Natural killer cell treated with Interleukin-12 subunit alpha and Interleukin-12 subunit beta and Interleukin-15 and Interleukin-18, amount 100 ng/mL, for 72 hours (primary cell): ENCODE measurements at regions not wholly inside any gene's neighbourhood (a gene's known extent, or its start where the extent isn't known, plus 50 kb on each side); places are given as distances from the start of the nearest gene placed in this dataset.

Source experiments
- ATAC-seq, 2 donors: fragments of 150-1000 bp; cut with Tn5 transposase in 1 of 2; sonication (Bioruptor Pico), chemical (Tn5 transposase) in 1 of 2; 2 replicates each; pipeline ENCODE4 v1.10.0; 2021
- DNase-seq: peaks from one replicate; pipeline ENCODE4 v3.0.0; 2022; ENCODE audit warnings: low spot score
- H3K27ac Mint-ChIP-seq, 2 donors: 1 replicate in 1 of 2; 2 replicates in 1 of 2; pipeline ENCODE4 v1.8.0; 2022; ENCODE audit warnings: mixed read lengths in 2 of 2, mild to moderate bottlenecking in 1 of 2, moderate library complexity in 1 of 2
- H3K27me3 Mint-ChIP-seq, 2 donors: 1 replicate in 1 of 2; 2 replicates in 1 of 2; pipeline ENCODE4 v1.8.0; 2022; ENCODE audit warnings: mixed read lengths in 2 of 2
- H3K36me3 Mint-ChIP-seq: one replicate; pipeline ENCODE4 v1.8.0; 2022; ENCODE audit warnings: mixed read lengths
- H3K4me1 Mint-ChIP-seq, 2 donors: 1 replicate in 1 of 2; 2 replicates in 1 of 2; pipeline ENCODE4 v1.8.0; 2022; ENCODE audit warnings: low read depth in 2 of 2, mixed read lengths in 2 of 2, mild to moderate bottlenecking in 1 of 2
- H3K4me3 Mint-ChIP-seq: one replicate; pipeline ENCODE4 v1.8.0; 2022; ENCODE audit warnings: mixed read lengths
- H3K9me3 Mint-ChIP-seq: 2 replicates; pipeline ENCODE4 v1.8.0; 2022; ENCODE audit warnings: mixed read lengths

- Mint-ChIP-seq H3K4me3 (no peak overlapping the region), H3K4me1 (no peaks in the 10 kb centered on the region), H3K27ac (no peak overlapping the region), H3K36me3 (peaks cover 7% of the 10 kb centered on the region), H3K9me3 (peaks cover 14% of the 10 kb centered on the region), H3K27me3 (no peaks in the 10 kb centered on the region)
- no peak for DNase-seq
- no peak for ATAC-seq
Observed at GRCh38 chr2:82507657-82508056, 1951.4 kb downstream of the SUCLG1 start.

- Mint-ChIP-seq H3K4me1 (no peaks in the 10 kb centered on the region), H3K27ac (no peak overlapping the region), H3K36me3 (peaks cover 12% of the 10 kb centered on the region), H3K27me3 (no peaks in the 10 kb centered on the region), H3K9me3 (peaks cover 25% of the 10 kb centered on the region), H3K4me3 (no peak overlapping the region)
- DNase-seq (no peak), ATAC-seq (no peak)
Observed at GRCh38 chr2:82501217-82501616, 1957.9 kb downstream of the SUCLG1 start.

GRCh38 chr2:82498777-82499443 lies 1960.2 kb downstream of the SUCLG1 start:
- H3K36me3 Mint-ChIP-seq, result peaks cover 12% of the 10 kb centered on the region
- no peak overlapping the region for H3K27ac Mint-ChIP-seq
- H3K27me3 Mint-ChIP-seq, result no peaks in the 10 kb centered on the region
- no peaks in the 10 kb centered on the region for H3K4me1 Mint-ChIP-seq
- ATAC-seq, result no peak
- no peak for DNase-seq
- no peak overlapping the region for H3K4me3 Mint-ChIP-seq
- peaks cover 21% of the 10 kb centered on the region for H3K9me3 Mint-ChIP-seq

GRCh38 chr2:82494739-82495138 lies 1964.3 kb downstream of the SUCLG1 start:
- DNase-seq (no peak), ATAC-seq (no peak)
- Mint-ChIP-seq H3K27me3 (no peaks in the 10 kb centered on the region), H3K36me3 (no peaks in the 10 kb centered on the region), H3K27ac (no peak overlapping the region), H3K4me1 (no peaks in the 10 kb centered on the region), H3K4me3 (no peak overlapping the region), H3K9me3 (peaks cover 20% of the 10 kb centered on the region)

- Mint-ChIP-seq H3K27ac (no peak overlapping the region), H3K27me3 (no peaks in the 10 kb centered on the region), H3K36me3 (no peaks in the 10 kb centered on the region), H3K9me3 (peaks cover 13% of the 10 kb centered on the region), H3K4me3 (no peak overlapping the region), H3K4me1 (no peaks in the 10 kb centered on the region)
- ATAC-seq (no peak), DNase-seq (no peak)
Observed at GRCh38 chr2:82491591-82491990, 1967.5 kb downstream of the SUCLG1 start.

GRCh38 chr2:82487354-82487753 lies 1971.7 kb downstream of the SUCLG1 start:
- H3K36me3 Mint-ChIP-seq, result no peaks in the 10 kb centered on the region
- no peaks in the 10 kb centered on the region for H3K27me3 Mint-ChIP-seq
- peaks cover 8% of the 10 kb centered on the region for H3K9me3 Mint-ChIP-seq
- no peak for DNase-seq
- no peaks in the 10 kb centered on the region for H3K4me1 Mint-ChIP-seq
- H3K27ac Mint-ChIP-seq, result no peak overlapping the region
- ATAC-seq, result no peak
- no peak overlapping the region for H3K4me3 Mint-ChIP-seq

- no peak for ATAC-seq
- no peak overlapping the region for H3K4me3 Mint-ChIP-seq
Observed at GRCh38 chr2:82485701-82486100, 1973.4 kb downstream of the SUCLG1 start.

GRCh38 chr2:82481207-82481606 lies 1977.9 kb downstream of the SUCLG1 start:
- H3K9me3 Mint-ChIP-seq, result peaks cover 13% of the 10 kb centered on the region
- ATAC-seq (no peak), DNase-seq (no peak)
- no peaks in the 10 kb centered on the region for H3K36me3 Mint-ChIP-seq
- no peak overlapping the region for H3K4me3 Mint-ChIP-seq
- H3K4me1 Mint-ChIP-seq, result no peaks in the 10 kb centered on the region
- no peak overlapping the region for H3K27ac Mint-ChIP-seq
- H3K27me3 Mint-ChIP-seq, result no peaks in the 10 kb centered on the region

More at GRCh38 chr2:82485701-82486100, 1973.4 kb downstream of the SUCLG1 start:
- Mint-ChIP-seq H3K27me3 (no peaks in the 10 kb centered on the region), H3K36me3 (no peaks in the 10 kb centered on the region), H3K4me1 (no peaks in the 10 kb centered on the region), H3K9me3 (peaks cover 8% of the 10 kb centered on the region), H3K27ac (no peak overlapping the region)
- no peak for DNase-seq

- no peaks in the 10 kb centered on the region for H3K27me3 Mint-ChIP-seq
- ATAC-seq (no peak), DNase-seq (no peak)
- H3K4me1 Mint-ChIP-seq, result no peaks in the 10 kb centered on the region
- no peak overlapping the region for H3K27ac Mint-ChIP-seq
- H3K9me3 Mint-ChIP-seq, result peaks cover 13% of the 10 kb centered on the region
- H3K4me3 Mint-ChIP-seq, result no peak overlapping the region
- H3K36me3 Mint-ChIP-seq, result no peaks in the 10 kb centered on the region
Observed at GRCh38 chr2:82478641-82479040, 1980.4 kb downstream of the SUCLG1 start.

- no peaks in the 10 kb centered on the region for H3K27me3 Mint-ChIP-seq
- DNase-seq (no peak), ATAC-seq (no peak)
- H3K4me3 Mint-ChIP-seq, result no peak overlapping the region
- H3K4me1 Mint-ChIP-seq, result no peaks in the 10 kb centered on the region
- H3K27ac Mint-ChIP-seq, result no peak overlapping the region
- peaks cover 8% of the 10 kb centered on the region for H3K9me3 Mint-ChIP-seq
- H3K36me3 Mint-ChIP-seq, result no peaks in the 10 kb centered on the region
Observed at GRCh38 chr2:82476094-82476493, 1983.0 kb downstream of the SUCLG1 start.

- peaks cover 4% of the 10 kb centered on the region for H3K36me3 Mint-ChIP-seq
- no peak for ATAC-seq
- H3K9me3 Mint-ChIP-seq, result peaks cover 14% of the 10 kb centered on the region
- no peak overlapping the region for H3K4me3 Mint-ChIP-seq
- no peak overlapping the region for H3K27ac Mint-ChIP-seq
- no peaks in the 10 kb centered on the region for H3K27me3 Mint-ChIP-seq
- DNase-seq, result no peak
- H3K4me1 Mint-ChIP-seq, result no peaks in the 10 kb centered on the region
Observed at GRCh38 chr2:82428251-82428650, 2030.8 kb downstream of the SUCLG1 start.

GRCh38 chr2:82412021-82412420 lies 2047.1 kb downstream of the SUCLG1 start:
- no peak overlapping the region for H3K4me3 Mint-ChIP-seq
- H3K27me3 Mint-ChIP-seq, result no peaks in the 10 kb centered on the region
- H3K36me3 Mint-ChIP-seq, result no peaks in the 10 kb centered on the region
- no peak overlapping the region for H3K27ac Mint-ChIP-seq
- H3K4me1 Mint-ChIP-seq, result no peaks in the 10 kb centered on the region
- DNase-seq (no peak), ATAC-seq (no peak)
- peaks cover 9% of the 10 kb centered on the region for H3K9me3 Mint-ChIP-seq

GRCh38 chr2:82411071-82411470 lies 2048.0 kb downstream of the SUCLG1 start:
- ATAC-seq, result no peak
- DNase-seq, result no peak
- Mint-ChIP-seq H3K27ac (no peak overlapping the region), H3K4me1 (no peaks in the 10 kb centered on the region), H3K27me3 (no peaks in the 10 kb centered on the region), H3K9me3 (peaks cover 9% of the 10 kb centered on the region), H3K4me3 (no peak overlapping the region), H3K36me3 (no peaks in the 10 kb centered on the region)

- Mint-ChIP-seq H3K36me3 (no peaks in the 10 kb centered on the region), H3K4me3 (no peak overlapping the region), H3K27me3 (no peaks in the 10 kb centered on the region), H3K27ac (no peak overlapping the region), H3K9me3 (peaks cover 16% of the 10 kb centered on the region), H3K4me1 (no peaks in the 10 kb centered on the region)
- ATAC-seq, result no peak
- DNase-seq, result no peak
Observed at GRCh38 chr2:82395531-82395930, 2063.5 kb downstream of the SUCLG1 start.

GRCh38 chr2:82391386-82391785 lies 2067.7 kb downstream of the SUCLG1 start:
- Mint-ChIP-seq H3K27ac (no peak overlapping the region), H3K4me1 (no peaks in the 10 kb centered on the region), H3K4me3 (no peak overlapping the region), H3K27me3 (no peaks in the 10 kb centered on the region), H3K9me3 (peaks cover 11% of the 10 kb centered on the region), H3K36me3 (peaks cover 5% of the 10 kb centered on the region)
- DNase-seq, result no peak
- ATAC-seq, result no peak
